ENCODE measurements at regions not wholly inside any gene's neighbourhood (a gene's known extent, or its start where the extent isn't known, plus 50 kb on each side); places are given as distances from the start of the nearest gene placed in this dataset.

DNA sequence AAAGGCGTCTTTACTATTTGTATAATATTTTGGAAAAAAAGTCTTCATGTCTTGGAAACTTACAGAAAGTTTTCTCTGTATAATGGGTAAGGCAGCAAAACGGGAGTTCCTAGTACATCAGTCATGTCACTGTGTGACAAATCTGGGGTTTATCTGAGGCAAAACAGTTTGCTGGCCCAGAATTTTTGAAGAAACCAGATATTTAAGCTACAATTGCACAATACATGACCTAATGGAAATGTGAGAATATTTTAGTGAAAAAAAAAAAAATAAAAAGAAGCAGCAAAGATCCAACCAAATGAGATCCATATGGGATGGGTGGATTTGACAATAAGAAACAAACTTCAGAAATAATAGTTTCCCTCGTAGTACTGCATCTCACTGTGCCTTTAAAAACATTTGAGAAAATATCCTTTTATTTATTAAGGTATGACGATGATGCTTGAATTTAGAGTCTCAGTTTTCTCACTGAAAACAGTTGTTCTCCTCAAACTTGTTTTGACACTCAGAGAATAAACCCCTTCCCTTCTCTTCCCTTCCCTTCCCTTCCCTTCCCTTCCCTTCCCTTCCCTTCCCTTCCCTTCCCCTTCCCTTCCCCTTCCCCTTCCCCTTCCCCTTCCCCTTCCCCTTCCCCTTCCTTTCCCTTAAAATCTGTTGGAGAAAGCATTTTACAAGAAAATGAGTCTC lies 180.5 kb upstream of the TUT7 start:
- DNase-seq (ENCODE audit: low spot score) (no peak), FAIRE-seq (no peak)

GRCh38 chr9:86531971-86532640 lies 177.9 kb upstream of the TUT7 start:
- no peak for FAIRE-seq

GRCh38 chr9:86531273-86531970 lies 177.2 kb upstream of the TUT7 start:
- FAIRE-seq (no peak), DNase-seq (ENCODE audit: low spot score) (no peak)

More at GRCh38 chr9:86531971-86532640, 177.9 kb upstream of the TUT7 start:
- no peak for DNase-seq (ENCODE audit: low spot score)

- no peak for FAIRE-seq
- DNase-seq (ENCODE audit: low spot score): no peak
These were observed 175.5 kb upstream of the TUT7 start for GRCh38 chr9:86529496-86530275.

GRCh38 chr9:86526021-86526420 lies 171.8 kb upstream of the TUT7 start:
- DNase-seq (ENCODE audit: low spot score): no peak
- FAIRE-seq: no peak

DNA sequence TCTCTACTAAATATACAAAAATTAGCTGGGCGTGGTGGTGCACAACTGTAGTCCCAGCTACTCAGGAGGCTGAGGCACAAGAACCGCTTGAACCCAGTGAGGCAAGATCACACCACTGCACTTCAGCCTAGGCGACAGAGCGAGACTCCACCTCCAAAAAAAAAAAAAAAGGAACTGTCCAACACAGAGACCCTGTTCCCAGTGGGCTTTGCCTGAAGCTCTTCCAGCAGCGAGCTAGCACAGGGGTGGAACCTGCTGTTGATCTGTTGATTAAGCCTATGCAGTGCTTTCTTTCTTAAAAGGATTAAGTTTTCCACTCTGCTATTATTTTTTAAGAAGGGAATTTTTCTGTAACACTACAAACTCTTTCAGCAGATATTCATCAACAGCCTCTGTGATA lies 171.0 kb upstream of the TUT7 start:
- no peak for DNase-seq (ENCODE audit: low spot score)
- FAIRE-seq: no peak

DNA sequence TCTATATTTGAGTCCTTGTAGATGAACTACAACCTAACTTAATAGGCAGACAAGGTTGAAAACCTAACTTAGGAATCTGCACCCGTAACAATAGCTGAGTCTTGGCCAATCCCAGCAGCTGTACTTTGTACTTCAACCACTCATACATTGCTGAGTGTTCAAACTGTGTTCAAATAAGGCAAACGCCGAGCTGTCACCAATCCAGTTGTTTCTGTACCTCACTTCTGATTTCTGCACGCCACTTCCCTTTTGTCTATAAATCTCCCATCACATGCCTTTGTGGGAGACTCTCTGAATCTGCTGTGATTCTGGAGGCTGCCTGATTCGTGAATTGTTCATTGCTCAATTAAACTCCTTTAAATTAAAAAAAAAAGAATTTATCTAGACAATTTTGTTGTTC lies 167.8 kb upstream of the TUT7 start:
- FAIRE-seq (no peak), DNase-seq (ENCODE audit: low spot score) (no peak)

DNA sequence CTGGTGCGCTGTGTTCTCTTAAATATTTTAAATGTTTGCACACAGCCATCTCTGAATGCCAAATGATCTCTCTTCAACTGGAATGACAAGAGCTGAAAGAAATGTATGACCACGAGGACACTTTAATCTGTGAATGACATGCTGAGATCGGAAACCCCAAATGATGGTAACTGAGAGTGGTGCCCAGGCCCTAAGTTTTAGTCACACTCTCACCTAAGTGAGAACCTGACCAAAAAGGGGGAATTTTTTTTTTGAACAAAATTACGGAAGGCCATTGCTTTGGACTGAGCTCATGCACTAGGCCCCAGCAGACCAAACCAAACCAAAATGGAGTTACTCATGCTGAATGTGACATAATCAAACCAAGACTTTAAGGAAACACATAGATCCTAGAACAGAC lies 167.1 kb upstream of the TUT7 start:
- FAIRE-seq: no peak
- DNase-seq (ENCODE audit: low spot score): no peak

DNA sequence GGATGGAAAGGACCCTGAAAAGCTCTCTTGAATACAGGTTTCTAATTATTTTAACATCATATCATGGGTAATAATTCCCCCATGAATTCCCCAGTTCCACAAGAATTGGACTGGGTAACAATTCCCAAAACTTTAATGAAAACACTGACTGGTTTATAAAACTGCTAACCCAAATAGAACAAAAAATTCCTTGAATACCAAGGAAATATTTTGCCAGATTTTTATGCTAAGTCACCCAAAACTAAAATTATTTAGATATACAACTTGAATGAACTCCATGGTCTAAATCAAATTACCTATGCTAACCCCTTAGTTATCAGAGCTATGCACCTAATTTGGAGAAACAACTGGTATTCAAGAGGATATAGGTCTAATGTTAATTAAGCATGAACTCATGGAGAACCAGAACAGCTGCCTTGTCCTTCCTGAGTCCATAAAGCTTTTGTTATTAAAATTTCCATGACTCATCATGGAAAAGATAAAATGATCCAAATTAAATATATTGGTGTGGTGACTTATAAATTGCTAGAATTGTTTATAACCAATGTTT lies 164.9 kb upstream of the TUT7 start:
- FAIRE-seq (no peak), DNase-seq (ENCODE audit: low spot score) (no peak)

DNA sequence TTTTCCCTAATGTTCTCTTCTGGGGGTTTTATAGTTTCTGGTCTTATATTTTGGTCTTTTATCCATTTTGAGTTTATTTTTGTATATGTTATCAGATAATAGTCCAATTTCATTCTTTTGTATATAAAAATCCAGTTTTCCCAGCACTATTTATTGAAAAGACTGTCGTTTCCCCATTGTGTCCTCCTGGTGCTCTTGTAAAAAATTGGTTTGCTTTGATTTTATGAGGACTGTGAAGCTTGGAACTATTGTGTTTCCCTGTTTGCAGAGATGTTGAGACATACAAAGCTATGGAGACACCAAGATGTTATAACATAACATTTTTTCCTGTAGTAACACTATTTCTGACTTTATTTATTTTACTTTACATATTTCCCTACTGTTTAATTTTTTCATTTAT lies 163.3 kb upstream of the TUT7 start:
- FAIRE-seq: no peak
- DNase-seq (ENCODE audit: low spot score): no peak

DNA sequence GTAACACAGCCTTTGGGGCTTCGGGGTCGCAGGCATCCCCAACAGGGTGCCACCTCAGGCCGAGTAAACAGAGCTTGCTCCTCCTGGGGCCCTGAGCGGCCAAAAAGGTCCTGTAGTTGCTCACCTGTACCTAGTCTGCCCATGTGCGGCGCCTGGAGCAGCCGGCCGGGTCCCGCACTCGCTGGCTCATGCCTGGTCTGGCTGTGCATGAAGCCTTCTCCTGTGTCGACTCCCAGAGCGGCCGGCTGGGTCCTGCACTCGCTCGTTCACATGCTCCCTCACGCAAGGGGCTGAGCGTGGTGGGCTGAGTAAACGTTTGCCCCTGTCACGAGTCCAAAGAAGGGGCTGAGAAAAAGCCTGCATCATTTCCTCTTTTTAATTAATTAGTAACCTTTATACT lies 162.4 kb upstream of the TUT7 start:
- DNase-seq (ENCODE audit: low spot score) (no peak), FAIRE-seq (no peak)

DNA sequence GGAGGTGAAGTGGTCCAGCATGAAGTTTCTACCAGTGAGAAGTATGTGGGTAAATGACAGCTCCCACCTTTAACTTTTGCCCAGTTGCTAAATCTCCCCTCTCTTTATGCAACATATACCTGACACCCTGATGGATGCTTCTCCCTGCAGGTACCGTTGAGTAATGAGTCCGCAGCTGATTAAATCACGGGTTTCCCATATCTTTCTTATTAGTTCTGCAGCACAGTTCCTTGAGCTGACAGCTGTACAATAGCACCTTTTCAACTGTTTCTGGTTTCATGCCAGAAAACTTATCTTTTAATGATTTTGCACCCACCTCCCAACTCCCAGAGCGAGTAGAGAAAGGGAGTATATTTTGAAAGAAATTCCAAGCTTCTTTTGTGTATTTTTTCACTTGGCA lies 161.0 kb upstream of the TUT7 start:
- DNase-seq (ENCODE audit: low spot score) (no peak), FAIRE-seq (no peak)

- DNase-seq (ENCODE audit: low spot score) (no peak), FAIRE-seq (no peak)
These were observed 159.2 kb upstream of the TUT7 start for GRCh38 chr9:86513429-86513828.

DNA sequence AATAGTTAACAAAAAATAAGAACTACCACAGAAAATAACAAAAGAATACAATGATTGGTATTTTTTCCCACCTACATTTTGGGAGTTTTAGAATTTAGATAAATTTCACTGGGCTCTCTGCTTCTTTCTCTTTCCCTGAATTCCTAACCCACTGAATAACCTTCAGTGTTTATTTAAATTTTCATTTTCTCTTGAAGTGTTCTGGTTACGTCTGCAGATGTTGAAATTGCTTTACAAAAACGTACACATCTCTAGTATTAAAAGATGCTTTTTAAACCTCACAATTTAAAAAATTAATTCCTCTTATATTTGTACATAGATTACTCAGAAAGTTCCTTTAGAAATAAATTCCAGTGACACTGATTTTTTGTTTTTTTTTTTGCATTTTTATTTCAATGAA lies 158.7 kb upstream of the TUT7 start:
- DNase-seq (ENCODE audit: low spot score) (no peak), FAIRE-seq (no peak)

DNA sequence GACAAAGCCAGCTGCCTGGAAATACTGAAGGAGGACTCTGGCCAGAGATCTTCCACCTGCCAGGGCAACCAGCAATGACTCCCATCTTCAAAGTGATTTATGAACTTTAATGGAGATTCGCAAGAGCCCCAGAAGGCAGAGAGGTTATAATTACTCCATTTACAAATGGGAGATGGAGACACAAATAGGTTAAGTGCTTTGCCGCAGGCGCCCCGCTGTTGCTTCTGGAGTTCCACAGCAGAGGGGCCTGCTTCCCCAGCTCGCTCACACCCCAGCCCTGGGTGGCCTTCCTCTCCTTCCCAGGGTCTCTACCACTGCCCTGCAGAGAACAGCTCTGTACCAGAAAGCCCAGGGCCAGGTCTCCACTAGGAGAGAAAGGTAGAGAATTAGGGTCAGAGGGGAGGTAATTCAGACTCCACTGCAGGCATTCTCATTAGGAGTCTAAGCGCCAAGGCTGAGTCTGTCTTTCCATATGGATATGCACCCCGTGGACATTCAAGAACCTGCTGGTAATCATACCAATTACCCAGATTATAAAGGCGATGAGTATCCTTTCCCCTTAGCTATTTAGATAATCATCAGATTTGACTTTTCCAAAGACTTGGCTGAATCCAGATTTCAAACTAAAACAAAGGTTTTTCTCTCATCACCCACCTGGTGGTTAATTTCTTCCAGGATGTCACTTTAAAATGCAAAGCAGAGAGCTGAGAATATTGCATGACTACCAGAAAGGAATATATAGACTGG lies 157.6 kb upstream of the TUT7 start:
- no peak for DNase-seq (ENCODE audit: low spot score)
- no peak for FAIRE-seq

DNA sequence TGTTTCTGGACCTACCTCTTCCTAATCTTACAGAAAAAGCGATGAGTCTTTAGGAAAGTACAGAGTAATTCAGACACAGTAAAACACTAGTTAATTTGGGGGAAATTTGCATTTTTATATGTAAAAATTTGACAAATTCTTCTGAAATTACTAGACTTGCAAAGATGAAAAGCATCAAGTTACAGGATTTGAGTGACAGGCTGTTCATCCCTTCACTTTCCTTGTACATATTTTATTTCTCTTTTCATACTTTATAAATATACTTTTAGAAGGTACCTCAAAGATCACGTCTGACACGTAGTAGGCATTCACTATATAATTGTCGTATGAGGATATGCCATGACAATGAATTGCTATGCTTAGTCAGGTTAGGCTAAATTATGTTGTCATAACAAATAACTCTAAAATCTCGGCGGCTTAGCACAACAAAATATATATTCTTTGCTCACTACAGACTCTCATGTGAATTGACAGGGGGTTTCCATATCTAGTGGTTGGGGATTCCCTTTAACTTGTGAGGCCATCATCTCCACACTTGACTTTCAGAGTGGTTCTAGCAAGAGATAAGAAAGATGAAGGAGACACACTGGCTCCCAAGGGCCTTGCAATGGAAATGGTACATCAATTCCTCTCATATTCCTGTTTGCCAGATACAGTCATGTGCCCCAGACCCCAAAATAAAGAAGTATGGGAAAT lies 154.1 kb upstream of the TUT7 start:
- DNase-seq (ENCODE audit: low spot score) (no peak), FAIRE-seq (no peak)

DNA sequence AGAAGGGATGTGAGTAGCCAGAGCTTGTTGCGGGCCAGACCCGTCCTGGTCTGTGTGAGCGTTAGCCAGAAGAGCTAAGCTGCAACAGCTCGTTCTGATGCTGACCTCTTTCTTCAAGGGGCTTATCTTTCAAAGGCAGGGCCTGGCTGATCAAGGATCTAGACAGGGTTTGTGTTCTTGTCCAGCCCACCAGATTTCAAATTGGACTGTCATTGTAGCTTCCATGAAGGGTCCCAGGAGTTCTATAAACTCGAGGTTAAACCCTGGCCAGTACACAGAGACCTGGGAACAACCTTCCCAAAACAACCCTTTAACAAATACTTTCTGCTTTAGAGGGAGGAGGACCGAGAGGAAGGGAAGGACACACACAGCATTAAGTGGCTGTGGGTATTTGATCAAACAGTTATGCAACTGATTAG lies 153.0 kb upstream of the TUT7 start:
- DNase-seq (ENCODE audit: low spot score): no peak
- no peak for FAIRE-seq

DNA sequence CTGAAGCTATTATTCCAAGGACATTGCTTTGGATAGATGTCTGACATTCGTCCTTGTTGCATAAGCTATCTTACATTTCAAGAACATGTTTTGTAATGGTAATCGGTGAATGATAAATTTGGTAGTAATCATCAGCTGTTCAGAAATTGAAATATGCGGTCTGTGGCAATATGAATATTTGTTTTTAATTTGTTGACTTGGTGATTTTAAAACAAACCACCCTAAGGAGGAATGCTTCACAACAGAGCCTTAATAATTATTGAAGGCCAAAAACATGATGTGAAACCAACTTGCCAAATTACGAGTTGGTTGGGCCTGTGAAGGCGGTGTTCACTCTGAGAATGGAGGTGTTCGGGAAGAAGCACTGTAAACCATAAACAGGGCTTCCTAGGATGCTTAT lies 149.7 kb upstream of the TUT7 start:
- DNase-seq (ENCODE audit: low spot score): no peak
- FAIRE-seq: no peak

DNA sequence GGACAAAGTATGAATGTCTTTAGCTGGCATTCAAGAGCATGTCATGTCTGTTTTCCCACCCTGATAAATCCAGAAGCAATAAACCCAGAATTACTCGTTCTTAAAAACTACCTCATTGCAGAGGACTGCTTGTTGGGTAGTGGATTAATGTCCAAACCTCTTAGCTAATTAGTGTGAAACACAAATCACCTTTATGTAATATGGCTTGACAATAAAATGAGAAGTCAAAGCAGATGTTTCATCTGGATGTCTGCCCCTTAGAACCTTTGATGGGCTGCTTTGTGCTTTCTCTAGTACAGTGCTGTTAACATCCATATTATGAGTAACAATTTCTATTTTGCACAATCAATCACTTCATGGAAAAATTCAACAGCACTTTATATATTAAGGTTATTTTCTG lies 149.1 kb upstream of the TUT7 start:
- DNase-seq (ENCODE audit: low spot score) (no peak), FAIRE-seq (no peak)

DNA sequence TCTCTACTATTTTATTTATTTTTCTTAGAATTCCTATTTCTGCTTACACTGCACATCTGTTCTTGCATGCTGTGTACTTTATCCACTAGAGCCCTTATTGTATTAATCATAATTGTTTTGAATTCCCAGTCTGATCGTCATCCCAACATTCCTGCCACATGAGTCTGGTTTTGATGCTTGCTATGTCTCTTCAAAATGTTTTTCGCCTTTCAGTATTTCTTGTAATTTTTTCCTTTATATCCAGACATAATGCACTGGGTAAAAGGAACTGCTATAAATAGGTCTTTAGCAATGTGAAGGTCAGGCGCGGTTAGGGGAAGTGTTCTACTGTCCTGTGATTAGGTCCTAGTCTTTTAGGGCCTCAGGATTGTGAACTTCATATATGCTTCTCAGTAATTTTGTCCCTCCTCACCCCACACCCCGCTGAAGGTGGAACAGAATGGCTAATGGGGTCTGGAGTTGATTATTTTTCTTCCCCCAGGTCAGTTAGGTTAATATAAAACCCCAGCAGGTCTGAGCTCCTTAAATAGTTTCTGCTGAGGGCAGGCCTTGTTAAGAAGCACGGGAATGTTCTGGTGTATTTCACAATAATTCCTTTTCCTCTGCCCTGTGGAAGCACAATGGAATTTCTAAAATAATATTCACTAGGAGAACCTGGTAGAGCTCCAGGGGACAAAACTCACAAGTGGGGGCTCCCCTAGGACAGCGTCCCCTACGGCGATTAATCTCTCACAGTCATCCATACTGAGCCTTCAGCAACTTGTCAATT lies 146.6 kb upstream of the TUT7 start:
- DNase-seq (ENCODE audit: low spot score): peak; percentile 23
- no peak for FAIRE-seq
